H1 (cell line): ENCODE measurements at regions not wholly inside any gene's neighbourhood (a gene's known extent, or its start where the extent isn't known, plus 50 kb on each side); places are given as distances from the start of the nearest gene placed in this dataset.

Experiments used
- CTCF ChIA-PET: fragments of 300-600 bp; sonication (Branson Sonifier 250); formaldehyde crosslinking; loops from one replicate; lab custom pipeline; 2021; ENCODE audit not compliant: partially characterized antibody; lab: Charles Lee
- POLR2A ChIA-PET: fragments of 300-600 bp; sonication (Branson Sonifier 250); formaldehyde crosslinking; loops from one replicate; lab custom pipeline; 2021; ENCODE audit warnings: inconsistent platforms; ENCODE audit not compliant: partially characterized antibody; lab: Charles Lee
- DNase-seq, 2 experiments: peaks; one replicate each; pipeline versions ENCODE4 v3.0.0 to v3.0.0-alpha.2; 2010 to 2022; ENCODE audit warnings: low spot score in 2 of 2, low read depth in 1 of 2, mixed read lengths in 1 of 2
- FAIRE-seq: peaks from 2 replicates; lab custom pipeline; 2011; peaks lifted over from hg19 to GRCh38; lab: Jason Lieb, UNC
- H2AFZ ChIP-seq: 2 replicates; pipeline ENCODE4 v1.8.1; 2012; ENCODE audit warnings: low read length, inconsistent platforms
- H2AK5ac ChIP-seq: 2 replicates; pipeline ENCODE4 v1.6.1; 2013; ENCODE audit warnings: low read depth, low read length
- H2BK120ac ChIP-seq: replicated peaks from 2 replicates; pipeline ENCODE3; 2013; ENCODE audit warnings: low read depth, low read length, inconsistent platforms
- H2BK12ac ChIP-seq: 2 replicates; pipeline ENCODE4 v1.6.1; 2013; ENCODE audit warnings: low read depth, low read length
- H2BK15ac ChIP-seq: 2 replicates; pipeline ENCODE4 v1.6.1; 2013; ENCODE audit warnings: low read length
- H2BK20ac ChIP-seq: 2 replicates; pipeline ENCODE4 v1.6.1; 2013; ENCODE audit warnings: low read length
- H2BK5ac ChIP-seq: 2 replicates; pipeline ENCODE4 v1.6.1; 2013; ENCODE audit warnings: low read depth, low read length
- H3K14ac ChIP-seq: 2 replicates; pipeline ENCODE4 v1.6.1; 2013; ENCODE audit warnings: inconsistent platforms; ENCODE audit not compliant: insufficient read length
- H3K18ac ChIP-seq: 2 replicates; pipeline ENCODE4 v1.6.1; 2013; ENCODE audit warnings: low read length; ENCODE audit errors: extremely low read depth
- H3K23ac ChIP-seq: 2 replicates; pipeline ENCODE4 v1.6.1; 2013; ENCODE audit warnings: inconsistent platforms; ENCODE audit not compliant: insufficient read length
- H3K23me2 ChIP-seq: 2 replicates; pipeline ENCODE4 v1.6.1; 2013; ENCODE audit warnings: low read depth, low read length
- H3K27ac ChIP-seq: 2 replicates; pipeline ENCODE4 v1.6.1; 2011; ENCODE audit warnings: low read depth, low read length, inconsistent platforms
- H3K27me3 ChIP-seq, 4 experiments: replicated peaks in 1 of 4; 1 replicate in 1 of 4; 2 replicates in 3 of 4; pipeline versions ENCODE4 v1.6.1 to v1.8.1; 2011 to 2013; ENCODE audit warnings: low read length in 3 of 4, mild to moderate bottlenecking in 3 of 4, inconsistent platforms in 2 of 4, mixed read lengths in 2 of 4, moderate library complexity in 1 of 4; ENCODE audit not compliant: control insufficient read depth in 3 of 4, insufficient read depth in 3 of 4; ENCODE audit errors: extremely low read depth in 1 of 4
- H3K36me3 ChIP-seq, 4 experiments: 2 replicates each; pipeline versions ENCODE4 v1.6.1 to v1.8.1; 2011 to 2013; ENCODE audit warnings: mild to moderate bottlenecking in 4 of 4, low read length in 3 of 4, moderate library complexity in 2 of 4, control low read depth in 1 of 4, inconsistent platforms in 1 of 4; ENCODE audit not compliant: insufficient read depth in 4 of 4, control insufficient read depth in 2 of 4
- H3K4ac ChIP-seq: replicated peaks from 2 replicates; pipeline ENCODE3; 2013; ENCODE audit warnings: low read length, low read depth, mixed read lengths, inconsistent platforms; ENCODE audit not compliant: insufficient read length
- H3K4me1 ChIP-seq, 4 experiments: replicated peaks in 1 of 4; 1 replicate in 1 of 4; 2 replicates in 3 of 4; pipeline versions ENCODE4 v1.6.1 to v1.8.1; 2011 to 2013; ENCODE audit warnings: low read length in 3 of 4, inconsistent platforms in 2 of 4, mixed read lengths in 1 of 4; ENCODE audit not compliant: insufficient read depth in 4 of 4, control insufficient read depth in 3 of 4
- H3K4me2 ChIP-seq, 2 experiments: 2 replicates each; pipeline versions ENCODE4 v1.6.1 to v1.8.1; 2011 to 2013; ENCODE audit warnings: low read depth in 2 of 2, low read length in 2 of 2, control low read depth in 1 of 2, inconsistent platforms in 1 of 2, mild to moderate bottlenecking in 1 of 2; ENCODE audit not compliant: insufficient read depth in 1 of 2
- H3K4me3 ChIP-seq, 4 experiments: fragments of 200-600, 300-600 bp in 1 of 4; sonication (generic), shearing (Covaris generic), sonication (Bioruptor Twin) in 1 of 4; 2 replicates each; pipeline versions ENCODE4 v1.5.1 to v1.8.1; 2011 to 2016; ENCODE audit warnings: low read length in 4 of 4, low read depth in 3 of 4, control low read depth in 2 of 4, inconsistent platforms in 2 of 4, mild to moderate bottlenecking in 2 of 4, mixed read lengths in 1 of 4, moderate library complexity in 1 of 4; ENCODE audit not compliant: insufficient read depth in 2 of 4; ENCODE audit errors: extremely low read depth in 1 of 4
- H3K56ac ChIP-seq: replicated peaks from 2 replicates; pipeline ENCODE3; 2013; ENCODE audit warnings: low read depth, mild to moderate bottlenecking, mixed read lengths, low read length, inconsistent platforms; ENCODE audit not compliant: insufficient read length
- H3K79me1 ChIP-seq: 2 replicates; pipeline ENCODE4 v1.6.1; 2013; ENCODE audit warnings: low read depth, low read length, control low read depth
- H3K79me2 ChIP-seq, 2 experiments: 2 replicates each; pipeline versions ENCODE4 v1.6.1 to v1.8.1; 2012 to 2013; ENCODE audit warnings: low read length in 2 of 2, mild to moderate bottlenecking in 2 of 2, inconsistent platforms in 1 of 2; ENCODE audit not compliant: insufficient read depth in 2 of 2, control insufficient read depth in 1 of 2
- H3K9ac ChIP-seq, 4 experiments: replicated peaks in 1 of 4; 1 replicate in 1 of 4; 2 replicates in 3 of 4; pipeline versions ENCODE4 v1.6.1 to v1.8.1; 2011 to 2013; ENCODE audit warnings: low read depth in 3 of 4, low read length in 3 of 4, control low read depth in 2 of 4, mild to moderate bottlenecking in 2 of 4, moderate library complexity in 2 of 4, inconsistent platforms in 1 of 4; ENCODE audit errors: extremely low read depth in 1 of 4
- H3K9me3 ChIP-seq, 2 experiments: 2 replicates each; pipeline versions ENCODE4 v1.6.1 to v1.8.1; 2012 to 2013; ENCODE audit warnings: mild to moderate bottlenecking in 2 of 2, moderate library complexity in 2 of 2, control low read depth in 1 of 2, inconsistent platforms in 1 of 2, low read depth in 1 of 2, low read length in 1 of 2, mixed read lengths in 1 of 2; ENCODE audit not compliant: insufficient read depth in 2 of 2
- H4K20me1 ChIP-seq, 2 experiments: replicated peaks in 1 of 2; 2 replicates each; pipeline versions ENCODE3 to v1.8.1; 2011 to 2013; ENCODE audit warnings: inconsistent platforms in 2 of 2, low read length in 2 of 2, mild to moderate bottlenecking in 1 of 2; ENCODE audit not compliant: insufficient read depth in 2 of 2, control insufficient read depth in 1 of 2
- H4K5ac ChIP-seq: 2 replicates; pipeline ENCODE4 v1.6.1; 2013; ENCODE audit warnings: low read length, low read depth, mixed read lengths, inconsistent platforms; ENCODE audit not compliant: insufficient read length
- H4K8ac ChIP-seq: 2 replicates; pipeline ENCODE4 v1.8.0; 2013; ENCODE audit warnings: mild to moderate bottlenecking, moderate library complexity, low read length, inconsistent platforms; ENCODE audit not compliant: insufficient read depth; ENCODE audit errors: extremely low read depth
- H4K91ac ChIP-seq: replicated peaks from 2 replicates; pipeline ENCODE3; 2013; ENCODE audit warnings: low read length, mixed read lengths, inconsistent platforms; ENCODE audit not compliant: insufficient read length
- CHD2 ChIP-seq: IDR thresholded peaks from 2 replicates; pipeline ENCODE4 v1.6.1; 2012; ENCODE audit warnings: low read length, improper control_type of control experiment
- SP1 ChIP-seq: IDR thresholded peaks from 2 replicates; pipeline ENCODE4 v1.6.1; 2011; ENCODE audit warnings: low read depth, low read length
- SP2 ChIP-seq: IDR thresholded peaks from 2 replicates; pipeline ENCODE4 v1.6.1; 2012; ENCODE audit warnings: mild to moderate bottlenecking, low read length, inconsistent platforms
- whole genome bisulfite sequencing, 2 experiments: shearing (Covaris generic) in 1 of 2; methylation state at CpG; one replicate each; pipeline versions ENCODE4 v1.1.6 to v1.1.7; 2013 to 2015; ENCODE audit warnings: low lambda C conversion rate in 2 of 2, mixed read lengths in 2 of 2, inconsistent platforms in 1 of 2, low coverage in 1 of 2, missing lambda C conversion rate in 1 of 2; ENCODE audit not compliant: insufficient replicate concordance in 2 of 2, insufficient coverage in 1 of 2, insufficient read length in 1 of 2; ENCODE audit errors: extremely low coverage in 1 of 2, missing lambda C conversion rate in 1 of 2; 5-methylcytosine and 5-hydroxymethylcytosine counted together

GRCh38 chr10:10133281-10133680 is 884.4 kb upstream of the CELF2 start:
- no peak overlapping the region for H2BK5ac ChIP-seq
- H2BK15ac ChIP-seq, result no peak overlapping the region
- H3K23ac ChIP-seq, result no peak overlapping the region
- POLR2A ChIA-PET, result no interaction called here
- no peaks in the 10 kb centered on the region for H3K9me3 ChIP-seq
- H2BK20ac ChIP-seq, result no peak overlapping the region
- no peak overlapping the region for H4K91ac ChIP-seq
- H3K23me2 ChIP-seq, result no peaks in the 10 kb centered on the region
- H3K14ac ChIP-seq, result no peak overlapping the region
- no peak overlapping the region for H2AK5ac ChIP-seq
- no peak overlapping the region for H3K9ac ChIP-seq
- no peak overlapping the region for H3K18ac ChIP-seq
- no peaks in the 10 kb centered on the region for H3K79me2 ChIP-seq
- no peak overlapping the region for H2BK12ac ChIP-seq
- no peak for FAIRE-seq
- H3K27ac ChIP-seq, result no peak overlapping the region
- H4K5ac ChIP-seq, result no peak overlapping the region
- H2BK120ac ChIP-seq, result no peak overlapping the region
- H3K4me1 ChIP-seq, result no peaks in the 10 kb centered on the region
- no peak for TF ChIP-seq SP1
- TF ChIP-seq SP2, result no peak
- TF ChIP-seq CHD2, result no peak
- no peaks in the 10 kb centered on the region for H3K36me3 ChIP-seq
- 93% methylated on average over 1 of the region's 1 CpG; no CpG with 5 or more reads in 1 of the 2 experiments for WGBS, 2 experiments
- H3K4ac ChIP-seq, result no peak overlapping the region
- H3K56ac ChIP-seq, result no peak overlapping the region
- DNase-seq, result no peak
- no peak overlapping the region for H2AFZ ChIP-seq
- no peak overlapping the region for H3K4me3 ChIP-seq
- H4K8ac ChIP-seq, result no peak overlapping the region
- no peaks in the 10 kb centered on the region for H3K27me3 ChIP-seq
- no peak overlapping the region for H3K4me2 ChIP-seq
- H3K79me1 ChIP-seq, result no peaks in the 10 kb centered on the region
- CTCF ChIA-PET, result interaction anchor here (1.0 kb wide), 1 partner anchor 10 kb away, joined by 3 read pairs; no protein-coding TSS in a partner anchor
- H4K20me1 ChIP-seq, result no peaks in the 10 kb centered on the region
